ENCODE measurements at regions not wholly inside any gene's neighbourhood (a gene's known extent, or its start where the extent isn't known, plus 50 kb on each side); places are given as distances from the start of the nearest gene placed in this dataset.

DNA sequence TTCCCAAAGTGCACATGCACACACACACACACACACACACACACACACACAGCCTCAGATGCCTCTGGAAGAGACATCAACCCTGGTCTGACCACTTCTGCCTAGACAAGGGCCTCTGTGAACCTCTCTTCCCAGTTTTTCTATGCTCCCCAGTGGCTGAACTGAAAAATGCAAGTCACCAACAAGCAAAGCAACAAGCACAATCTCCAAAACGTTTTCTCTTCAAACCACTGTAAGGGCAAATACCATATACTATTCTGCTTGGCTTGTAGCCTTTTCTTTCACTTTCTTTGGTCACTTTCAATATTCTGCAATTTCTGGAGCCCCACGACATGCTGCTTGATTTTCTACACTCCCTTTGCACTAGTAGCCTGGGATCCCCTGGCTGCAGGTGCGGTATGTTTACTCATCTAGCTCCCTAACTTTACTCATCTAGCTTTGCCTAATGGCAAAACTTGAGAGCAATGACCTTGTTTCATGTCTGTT is 121.4 kb upstream of the DST start:
- Mint-ChIP-seq H3K9me3 (no peaks in the 10 kb centered on the region), H3K36me3 (ENCODE audit: low read depth) (no peaks in the 10 kb centered on the region), H3K4me1 (peaks cover 40% of the 10 kb centered on the region), H3K27me3 (ENCODE audit: low read depth) (no peaks in the 10 kb centered on the region), H3K27ac (peak overlapping the region in 1 of 3 experiments; percentile 21), H3K4me3 (no peak overlapping the region)
- peak in 2 of 3 experiments; percentile 8 to 32 for TF ChIP-seq CTCF (IDR thresholded peaks at IDR 0.05; ENCODE audit: unreplicated experiment in 3 of 3)

GRCh38 chr6:56761651-56762050 is 119.0 kb upstream of the DST start:
- no peak overlapping the region for H3K4me3 Mint-ChIP-seq
- TF ChIP-seq CTCF (IDR thresholded peaks at IDR 0.05; ENCODE audit: unreplicated experiment in 3 of 3), result no peak
- H3K27me3 Mint-ChIP-seq (ENCODE audit: low read depth), result no peaks in the 10 kb centered on the region
- H3K9me3 Mint-ChIP-seq, result no peaks in the 10 kb centered on the region
- peaks cover 30% of the 10 kb centered on the region for H3K4me1 Mint-ChIP-seq
- H3K36me3 Mint-ChIP-seq (ENCODE audit: low read depth), result no peaks in the 10 kb centered on the region
- no peak overlapping the region for H3K27ac Mint-ChIP-seq

- H3K4me3 Mint-ChIP-seq, result no peak overlapping the region
- H3K27ac Mint-ChIP-seq, result no peak overlapping the region
- H3K36me3 Mint-ChIP-seq (ENCODE audit: low read depth), result no peaks in the 10 kb centered on the region
- peaks cover 34% of the 10 kb centered on the region for H3K4me1 Mint-ChIP-seq
- TF ChIP-seq CTCF (IDR thresholded peaks at IDR 0.05; ENCODE audit: unreplicated experiment in 3 of 3), result no peak
- no peaks in the 10 kb centered on the region for H3K9me3 Mint-ChIP-seq
- H3K27me3 Mint-ChIP-seq (ENCODE audit: low read depth), result no peaks in the 10 kb centered on the region
These were observed 118.2 kb upstream of the DST start for GRCh38 chr6:56760842-56761241.

- H3K27me3 Mint-ChIP-seq (ENCODE audit: low read depth), result no peaks in the 10 kb centered on the region
- no peak overlapping the region for H3K4me3 Mint-ChIP-seq
- H3K4me1 Mint-ChIP-seq, result peaks cover 35% of the 10 kb centered on the region
- TF ChIP-seq CTCF (IDR thresholded peaks at IDR 0.05; ENCODE audit: unreplicated experiment in 3 of 3), result no peak
- no peaks in the 10 kb centered on the region for H3K9me3 Mint-ChIP-seq
- H3K36me3 Mint-ChIP-seq (ENCODE audit: low read depth), result no peaks in the 10 kb centered on the region
- H3K27ac Mint-ChIP-seq, result peak overlapping the region in 2 of 3 experiments; percentile 69 to 75
These were observed 116.8 kb upstream of the DST start for GRCh38 chr6:56759521-56759920.

GRCh38 chr6:56758553-56758952 is 115.9 kb upstream of the DST start:
- H3K27me3 Mint-ChIP-seq (ENCODE audit: low read depth), result no peaks in the 10 kb centered on the region
- peaks cover 32% of the 10 kb centered on the region for H3K4me1 Mint-ChIP-seq
- no peak overlapping the region for H3K27ac Mint-ChIP-seq
- H3K9me3 Mint-ChIP-seq, result no peaks in the 10 kb centered on the region
- H3K36me3 Mint-ChIP-seq (ENCODE audit: low read depth), result no peaks in the 10 kb centered on the region
- TF ChIP-seq CTCF (IDR thresholded peaks at IDR 0.05; ENCODE audit: unreplicated experiment in 3 of 3), result no peak
- H3K4me3 Mint-ChIP-seq, result no peak overlapping the region

- Mint-ChIP-seq H3K27ac (peak overlapping the region; percentile 53 to 72 (median 57)), H3K36me3 (ENCODE audit: low read depth) (no peaks in the 10 kb centered on the region), H3K4me3 (no peak overlapping the region), H3K9me3 (no peaks in the 10 kb centered on the region), H3K27me3 (ENCODE audit: low read depth) (no peaks in the 10 kb centered on the region), H3K4me1 (peaks cover 32% of the 10 kb centered on the region)
- TF ChIP-seq CTCF (IDR thresholded peaks at IDR 0.05; ENCODE audit: unreplicated experiment in 3 of 3), result no peak
These were observed 115.4 kb upstream of the DST start for GRCh38 chr6:56758120-56758519.
